HG03175 (cell line): ENCODE measurements at regions not wholly inside any gene's neighbourhood (a gene's known extent, or its start where the extent isn't known, plus 50 kb on each side); places are given as distances from the start of the nearest gene placed in this dataset.

ENCODE experiments used
- ATAC-seq: cut with Tn5 transposase; IDR thresholded peaks from one replicate; pipeline ENCODE4 v1.9.1; 2021; ENCODE audit warnings: mild to moderate bottlenecking, moderate library complexity; ENCODE audit not compliant: unreplicated experiment

DNA sequence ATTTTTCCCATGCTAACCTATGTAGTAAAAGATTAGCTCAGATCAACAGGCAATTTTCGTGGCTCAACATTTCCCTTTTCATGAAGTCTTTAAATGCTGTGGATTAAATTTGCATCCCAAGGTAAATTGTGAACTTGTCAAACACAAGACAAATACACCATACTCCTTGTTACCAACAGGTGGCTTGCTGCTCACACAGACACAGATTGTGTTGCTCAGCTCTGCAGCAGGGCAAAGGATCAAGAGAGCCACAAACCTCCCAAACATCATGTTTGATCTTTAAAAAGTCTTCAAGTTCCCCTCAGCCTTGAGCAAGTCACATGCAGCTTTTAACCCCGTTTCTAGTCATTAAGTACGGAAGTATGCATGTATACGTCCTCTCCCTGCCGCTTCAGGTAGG lies 119.6 kb upstream of the CNTNAP4 start:
- ATAC-seq, result no peak

DNA sequence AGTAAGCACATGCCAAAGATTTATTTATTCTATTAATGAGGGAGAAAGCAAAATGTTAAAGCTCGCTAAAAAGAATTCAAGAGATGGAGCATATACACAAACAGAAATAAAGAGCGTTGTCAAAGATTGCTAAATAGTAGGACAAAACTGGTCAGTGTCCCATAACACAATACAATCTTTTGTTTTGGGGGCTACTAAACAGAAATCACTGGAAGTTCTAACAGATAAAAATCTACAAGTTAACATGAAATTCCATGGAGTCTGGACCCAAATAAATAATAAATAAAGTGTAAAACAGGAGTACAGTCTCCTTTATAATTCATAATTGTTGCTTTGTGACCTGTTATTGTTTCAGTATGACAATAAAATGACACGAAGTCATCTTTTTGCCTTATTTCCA lies 115.2 kb upstream of the CNTNAP4 start:
- no peak for ATAC-seq

GRCh38 chr16:76164970-76165558 lies 112.1 kb upstream of the CNTNAP4 start:
- ATAC-seq, result no peak

DNA sequence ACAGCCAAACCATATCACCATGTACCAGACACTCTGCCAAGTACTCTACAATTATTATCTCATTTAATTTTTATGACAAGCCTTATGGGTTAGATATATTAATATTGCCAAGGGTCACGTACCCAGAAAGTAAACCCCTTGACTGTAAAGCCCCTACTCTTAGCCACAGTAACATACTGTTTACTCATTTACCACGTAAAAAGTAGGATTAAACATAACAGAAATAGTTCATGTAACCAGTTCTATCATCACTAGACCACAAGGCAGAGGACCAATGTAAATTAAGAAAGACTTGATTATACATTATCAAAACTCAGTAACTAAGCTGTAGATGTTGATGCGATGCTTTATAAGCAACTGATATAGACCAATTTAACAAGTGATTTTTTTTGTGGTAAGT lies 101.5 kb upstream of the CNTNAP4 start:
- ATAC-seq, result no peak

DNA sequence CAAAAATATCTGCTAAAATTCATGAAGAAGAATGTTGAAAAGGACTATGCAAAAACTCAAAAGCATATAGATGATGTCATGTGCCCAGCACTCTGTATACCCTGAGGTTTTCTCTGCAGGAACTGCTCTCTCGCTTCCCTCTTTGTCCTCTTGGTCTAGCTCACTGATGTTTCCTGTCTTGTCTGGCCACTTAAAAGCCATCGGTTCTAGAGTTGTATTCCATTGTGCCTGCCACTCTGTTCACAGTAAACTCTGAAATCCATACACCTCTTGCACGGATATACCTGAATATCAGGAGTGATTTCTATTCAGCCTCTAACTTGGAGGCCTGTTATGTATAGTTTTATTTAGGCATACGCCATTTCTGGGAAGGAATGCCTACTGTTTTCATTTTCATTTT lies 101.0 kb upstream of the CNTNAP4 start:
- peak; percentile 74 for ATAC-seq

GRCh38 chr16:76176616-76177015 lies 100.6 kb upstream of the CNTNAP4 start:
- ATAC-seq, result no peak

DNA sequence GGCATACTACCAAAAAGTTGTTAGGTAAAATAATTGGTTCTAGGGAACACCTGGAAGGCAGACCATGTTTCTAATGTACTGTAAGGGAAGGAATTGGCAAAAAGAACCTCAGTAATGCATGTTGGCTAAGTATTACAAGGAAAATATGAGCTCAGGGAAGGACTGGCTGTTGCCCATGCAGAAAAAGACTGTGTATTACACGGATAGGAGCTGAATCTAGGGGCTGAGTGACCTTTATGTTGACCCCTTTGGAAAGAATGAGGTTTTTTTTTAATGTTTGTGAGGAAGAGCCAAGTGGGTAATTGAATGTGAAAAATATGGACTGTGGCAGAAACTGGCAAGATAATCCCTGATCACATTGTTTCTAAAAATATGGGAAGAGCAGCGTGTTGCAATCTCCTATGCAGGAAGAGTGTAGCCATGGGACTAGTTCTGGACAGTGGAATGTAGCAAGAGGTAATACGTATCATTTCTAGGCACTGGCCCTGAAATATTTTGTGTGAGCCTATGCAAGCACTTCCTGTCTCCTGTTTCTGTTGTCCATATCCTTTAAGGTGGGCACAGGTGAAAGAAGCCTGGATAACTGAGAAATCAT lies 95.1 kb upstream of the CNTNAP4 start:
- no peak for ATAC-seq

GRCh38 chr16:76183647-76184046 lies 93.6 kb upstream of the CNTNAP4 start:
- no peak for ATAC-seq

- ATAC-seq, result no peak
Measured at GRCh38 chr16:76190057-76190456, 87.1 kb upstream of the CNTNAP4 start.

DNA sequence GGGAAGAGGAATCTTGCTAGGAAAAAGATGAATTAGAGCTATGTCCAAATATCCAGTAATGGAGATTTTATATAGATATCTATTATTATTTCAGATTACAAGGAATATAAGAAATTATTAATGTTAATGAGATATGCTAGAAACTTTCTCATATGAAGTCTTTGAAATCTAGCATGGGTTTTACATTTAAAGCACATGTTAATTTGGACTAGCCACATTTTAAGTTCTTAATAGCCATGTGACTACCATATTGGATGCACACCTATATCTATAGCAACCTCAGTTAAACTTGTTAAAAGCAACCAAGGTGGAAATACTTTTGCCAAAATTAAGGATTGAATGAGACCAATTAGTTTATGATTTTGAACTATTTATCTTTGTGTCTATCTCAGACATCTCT lies 86.7 kb upstream of the CNTNAP4 start:
- ATAC-seq, result no peak

DNA sequence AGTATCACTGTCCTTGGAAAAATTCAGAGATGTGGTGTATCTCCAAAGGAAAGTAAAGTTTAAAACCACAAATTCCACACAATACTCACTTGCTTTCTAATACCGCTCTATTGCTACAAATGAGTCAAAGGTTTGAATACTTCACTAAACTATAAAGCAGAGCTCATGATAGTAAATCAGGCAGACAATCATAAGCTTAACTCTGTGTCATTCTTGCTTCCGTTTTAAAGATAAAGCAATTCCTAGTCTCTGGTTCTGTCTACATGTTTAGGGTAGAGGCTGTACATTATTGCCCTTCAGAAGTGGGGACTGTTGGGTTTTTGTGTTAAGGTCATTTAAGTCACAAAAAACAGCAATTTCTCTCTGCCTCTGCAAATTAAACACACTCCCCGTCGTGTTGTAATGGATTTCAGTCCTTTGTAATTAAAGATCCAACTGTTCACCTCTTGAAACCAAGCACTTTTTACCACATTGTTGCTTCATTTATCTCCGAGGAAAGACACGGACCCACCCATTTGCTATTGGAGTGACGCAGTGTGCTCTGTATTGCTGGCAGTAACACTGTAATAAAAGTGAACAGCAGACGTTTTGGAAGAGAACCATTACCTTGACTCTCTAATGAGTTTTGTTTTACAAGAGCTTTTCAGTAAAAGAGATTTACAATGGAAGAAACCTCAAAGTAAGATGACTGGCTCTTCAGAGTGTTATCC lies 83.1 kb upstream of the CNTNAP4 start:
- no peak for ATAC-seq

- no peak for ATAC-seq
Measured at GRCh38 chr16:76194616-76195015, 82.6 kb upstream of the CNTNAP4 start.

DNA sequence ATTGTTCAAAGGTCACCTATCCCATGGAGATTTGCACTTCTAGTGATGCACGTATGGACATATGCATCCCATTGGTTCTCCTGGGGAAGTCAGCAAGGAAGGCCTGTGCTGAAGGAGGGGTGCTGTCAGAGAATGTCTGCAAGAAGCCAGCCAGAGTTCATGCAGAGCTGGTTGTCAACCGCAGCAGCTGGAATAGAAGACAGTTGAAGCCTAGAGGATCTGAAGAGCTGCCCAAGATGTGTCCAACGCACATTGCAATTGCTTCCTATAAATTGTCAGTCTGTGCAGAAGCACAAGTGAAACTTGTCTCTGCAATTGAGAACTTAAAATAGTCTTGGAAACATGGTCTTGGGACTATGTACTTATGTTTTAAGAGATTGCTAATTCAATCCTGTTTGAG lies 82.1 kb upstream of the CNTNAP4 start:
- no peak for ATAC-seq

DNA sequence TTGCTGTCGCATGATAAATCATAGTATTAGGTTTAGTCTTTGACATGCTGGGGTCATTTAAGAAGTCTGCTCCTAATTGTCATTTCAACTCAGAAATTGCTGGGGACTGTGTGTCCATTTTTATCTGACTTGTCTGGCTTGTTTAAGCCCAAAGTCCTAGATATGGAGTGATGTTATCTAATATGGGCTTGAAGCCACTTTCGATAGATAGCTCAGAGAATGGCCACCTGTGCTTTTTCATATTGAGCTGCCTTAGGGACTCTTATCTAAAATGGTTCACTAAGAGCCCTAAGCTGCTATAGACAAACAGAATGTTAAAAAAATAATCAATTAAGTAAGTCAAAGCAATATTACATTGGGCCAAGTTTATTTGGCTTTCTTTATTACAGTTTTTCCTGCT lies 81.6 kb upstream of the CNTNAP4 start:
- ATAC-seq, result no peak

DNA sequence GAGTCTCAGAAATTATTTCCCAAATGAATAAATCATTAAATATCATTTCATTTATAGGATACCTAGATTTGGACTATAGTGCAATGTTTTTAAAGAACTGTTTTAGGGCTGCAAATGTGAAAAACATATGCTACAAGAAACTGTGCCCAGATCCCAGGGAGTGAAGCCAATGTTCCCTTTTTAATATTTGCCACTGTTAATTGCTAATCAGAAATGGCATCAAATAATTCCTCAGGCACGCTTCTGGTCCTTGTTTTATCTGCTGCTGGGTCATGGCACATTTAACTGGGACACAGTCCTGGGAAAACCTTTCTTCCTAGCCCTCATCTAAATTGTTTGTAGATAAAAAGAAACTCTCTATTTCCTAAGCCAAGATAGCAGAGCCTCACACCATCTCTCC lies 79.3 kb upstream of the CNTNAP4 start:
- ATAC-seq, result no peak

DNA sequence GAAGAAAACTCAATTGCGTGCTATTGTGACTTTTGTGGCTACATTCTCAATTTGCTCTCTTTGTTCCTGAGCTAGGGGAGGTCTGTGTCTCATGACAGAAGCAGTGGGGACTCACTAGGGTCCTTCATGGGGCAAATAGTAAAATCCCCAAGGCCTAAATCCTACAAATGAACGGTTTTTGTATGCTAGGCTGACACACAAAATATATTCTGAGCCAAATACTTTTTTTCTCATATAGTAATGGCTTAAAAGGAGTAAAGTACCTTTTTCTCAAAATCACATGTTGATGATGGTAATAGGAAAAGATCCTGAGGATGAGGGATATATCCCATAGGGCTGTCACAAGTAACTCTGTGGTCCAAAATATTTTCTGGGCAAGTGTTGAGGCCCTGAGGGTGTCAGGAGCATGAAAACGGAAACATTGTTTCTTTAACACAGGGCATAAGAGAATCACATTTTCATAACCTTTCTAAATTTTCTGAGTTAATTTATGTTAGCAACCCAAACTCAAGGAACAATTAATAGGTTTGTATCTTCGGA lies 77.5 kb upstream of the CNTNAP4 start:
- ATAC-seq, result no peak

DNA sequence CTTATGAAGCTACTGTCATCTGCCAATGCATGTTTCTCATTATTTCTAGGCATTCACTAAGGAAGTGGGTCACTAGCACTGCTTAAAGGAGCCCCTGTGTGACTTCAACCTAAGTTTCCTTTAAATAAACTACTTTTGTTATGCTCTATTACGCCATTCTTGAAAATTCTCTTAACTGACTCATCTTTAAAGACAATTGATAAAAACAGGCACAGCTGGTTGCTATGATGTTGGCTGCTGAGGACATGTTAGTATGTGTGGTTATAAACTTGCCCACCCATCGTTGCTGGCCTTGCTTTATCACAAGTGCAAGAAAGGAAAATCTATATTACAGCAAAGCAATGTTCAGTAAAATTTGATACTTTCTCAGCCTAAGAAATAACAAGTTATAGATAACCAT lies 75.8 kb upstream of the CNTNAP4 start:
- ATAC-seq, result no peak

DNA sequence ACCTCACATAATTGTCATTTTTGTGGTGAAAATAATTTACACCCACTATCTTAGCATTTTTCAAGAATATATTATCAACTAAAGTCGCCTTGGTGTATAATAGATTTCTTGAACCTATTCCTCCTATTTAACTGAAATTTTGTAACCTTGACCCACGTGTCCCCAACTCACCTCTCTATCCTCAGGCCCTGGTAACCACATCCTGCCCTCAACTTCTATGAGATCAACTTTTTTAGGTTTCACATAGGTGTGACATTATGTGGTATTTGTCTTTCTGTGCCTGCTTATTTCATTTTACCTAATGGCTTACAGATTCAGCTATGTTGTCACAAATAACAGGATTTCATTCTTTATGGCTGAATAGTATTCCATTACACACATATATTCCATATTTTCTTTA lies 73.0 kb upstream of the CNTNAP4 start:
- peak; percentile 78 for ATAC-seq

DNA sequence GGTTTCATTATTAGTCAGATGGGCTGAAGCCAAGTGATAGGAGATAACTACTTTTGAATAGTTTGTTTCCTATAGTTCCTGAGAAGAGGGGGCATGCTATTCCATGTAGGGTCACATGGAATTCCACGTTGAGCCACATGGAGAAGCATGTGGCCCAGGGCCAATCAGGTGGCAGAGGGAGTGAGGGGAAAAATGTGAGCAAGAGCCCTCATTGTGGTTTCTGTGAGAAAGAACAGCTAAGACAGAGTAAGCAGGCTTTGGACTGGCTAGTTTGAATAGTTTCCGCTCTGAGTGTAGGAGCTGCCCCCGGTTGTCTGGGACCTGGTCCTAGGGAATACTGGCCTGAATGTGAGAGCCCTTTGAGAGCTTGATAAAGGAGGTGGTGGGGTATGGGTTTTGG lies 69.9 kb upstream of the CNTNAP4 start:
- no peak for ATAC-seq

GRCh38 chr16:76210157-76210556 lies 67.0 kb upstream of the CNTNAP4 start:
- ATAC-seq, result no peak

DNA sequence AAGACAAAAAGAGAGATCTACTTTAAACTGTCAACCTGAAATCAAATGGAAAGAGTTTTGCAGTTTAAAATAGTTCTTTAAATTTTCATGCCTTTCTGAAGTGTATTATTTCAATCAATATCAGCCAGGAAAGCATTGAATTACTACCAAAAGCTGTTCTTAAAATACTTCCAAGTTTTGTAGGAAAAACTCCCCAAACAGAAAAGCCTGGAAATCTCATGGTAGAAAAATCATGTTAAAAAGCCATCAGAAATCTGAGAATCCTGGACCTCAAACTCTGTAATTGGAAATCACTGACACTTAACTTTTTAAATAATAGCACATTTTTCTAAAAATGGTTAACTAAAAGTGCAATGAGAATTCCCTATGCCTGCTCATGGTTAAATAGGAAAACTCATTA lies 63.3 kb upstream of the CNTNAP4 start:
- no peak for ATAC-seq

GRCh38 chr16:76214856-76215255 lies 62.3 kb upstream of the CNTNAP4 start:
- ATAC-seq, result no peak
